Upper lobe of left lung (tissue), 6 donors: ENCODE measurements at regions not wholly inside any gene's neighbourhood (a gene's known extent, or its start where the extent isn't known, plus 50 kb on each side); places are given as distances from the start of the nearest gene placed in this dataset.

Source experiments
- ATAC-seq, 2 donors: fragments of 200-7000 bp; cut with Tn5 transposase; one replicate each; pipeline ENCODE4 v1.9.1; 2022; ENCODE audit warnings: mild to moderate bottlenecking in 2 of 2, moderate library complexity in 2 of 2; ENCODE audit not compliant: low FRiP score in 2 of 2
- DNase-seq, 2 donors: peaks; one replicate each; pipeline ENCODE4 v3.0.0-alpha.2; 2019 to 2020
- H3K27ac ChIP-seq, 4 donors: fragments of 200-600 bp; sonication (generic); one replicate each; pipeline ENCODE4 v1.5.1; 2016 to 2019
- H3K27me3 ChIP-seq, 4 donors: fragments of 200-600 bp; sonication (generic); one replicate each; pipeline ENCODE4 v1.5.1; 2017 to 2019
- H3K36me3 ChIP-seq, 4 donors: fragments of 200-600 bp; sonication (generic); one replicate each; pipeline ENCODE4 v1.5.1; 2016 to 2019
- H3K4me1 ChIP-seq, 4 donors: fragments of 200-600 bp; sonication (generic); one replicate each; pipeline ENCODE4 v1.5.1; 2018 to 2019
- H3K4me3 ChIP-seq, 4 donors: fragments of 200-600 bp; sonication (generic); one replicate each; pipeline ENCODE4 v1.5.1; 2017 to 2019; ENCODE audit warnings: mild to moderate bottlenecking in 2 of 4, moderate library complexity in 1 of 4
- H3K9me3 ChIP-seq, 4 donors: fragments of 200-600 bp; sonication (generic); one replicate each; pipeline ENCODE4 v1.5.1; 2018 to 2019
- CTCF ChIP-seq, 6 experiments: fragments of 450-650 bp in 4 of 6; fragments of 200-600 bp in 2 of 6; sonication (generic) in 2 of 6; IDR thresholded peaks; one replicate each; pipeline ENCODE4 v1.5.1; 2016 to 2019; ENCODE audit warnings: antibody characterized with exemption in 6 of 6
- EP300 ChIP-seq, 4 donors: sonication (generic); formaldehyde crosslinking; IDR thresholded peaks; one replicate each; pipeline ENCODE4 v1.5.1; 2017; ENCODE audit warnings: antibody characterized with exemption in 4 of 4, control low read depth in 2 of 4
- POLR2A ChIP-seq, 4 donors: fragments of 450-650 bp; IDR thresholded peaks; one replicate each; pipeline ENCODE4 v1.5.1; 2016 to 2017; ENCODE audit warnings: antibody characterized with exemption in 4 of 4, mild to moderate bottlenecking in 2 of 4
- POLR2AphosphoS5 ChIP-seq, 2 donors: sonication (generic); formaldehyde crosslinking; IDR thresholded peaks; one replicate each; pipeline ENCODE4 v1.5.1; 2017; ENCODE audit warnings: antibody characterized with exemption in 2 of 2
- WGBS, 2 donors: methylation state at CpG; one replicate each; pipeline ENCODE4 v1.1.5; 2017 to 2018; 5-methylcytosine and 5-hydroxymethylcytosine counted together
- donor health status: DM: no; HTN: no; CAD: no; lungs with moderate emphysema.
- donor health status: DM: no; HTN: yes; CAD: no; lungs with severe emphysema.

- 87 to 92% methylated on average over 10 of the region's 10 CpGs for WGBS, 2 donors
- Histone ChIP-seq H3K4me3 (no peak overlapping the region), H3K27ac (no peak overlapping the region), H3K9me3 (no peaks in the 10 kb centered on the region), H3K27me3 (no peaks in the 10 kb centered on the region), H3K4me1 (peaks cover 13 to 23% (median 18%) of the 10 kb centered on the region in 4 donors), H3K36me3 (no peaks in the 10 kb centered on the region)
- no peak for TF ChIP-seq POLR2AphosphoS5 (IDR thresholded peaks at IDR 0.05)
- no peak for TF ChIP-seq CTCF (IDR thresholded peaks at IDR 0.05)
- TF ChIP-seq POLR2A (IDR thresholded peaks at IDR 0.05) = no peak
- TF ChIP-seq EP300 (IDR thresholded peaks at IDR 0.05) = no peak
- no peak for ATAC-seq
- no peak for DNase-seq
Observed at GRCh38 chr14:101411779-101412178, 149.5 kb upstream of the DIO3 start.

GRCh38 chr14:101412739-101413138 is 148.6 kb upstream of the DIO3 start:
- Histone ChIP-seq H3K4me3 (no peak overlapping the region), H3K27me3 (no peaks in the 10 kb centered on the region), H3K36me3 (no peaks in the 10 kb centered on the region), H3K9me3 (no peaks in the 10 kb centered on the region), H3K27ac (no peak overlapping the region), H3K4me1 (peaks cover 9 to 16% (median 13%) of the 10 kb centered on the region in 4 donors)
- DNase-seq (no peak), ATAC-seq (no peak)
- WGBS, 2 donors = 47 to 61% methylated on average over 5 of the region's 5 CpGs
- TF ChIP-seq CTCF (IDR thresholded peaks at IDR 0.05) = no peak
- no peak for TF ChIP-seq POLR2AphosphoS5 (IDR thresholded peaks at IDR 0.05)
- no peak for TF ChIP-seq EP300 (IDR thresholded peaks at IDR 0.05)
- no peak for TF ChIP-seq POLR2A (IDR thresholded peaks at IDR 0.05)

GRCh38 chr14:101417434-101417833 is 143.9 kb upstream of the DIO3 start:
- H3K27me3 ChIP-seq = no peaks in the 10 kb centered on the region
- TF ChIP-seq EP300 (IDR thresholded peaks at IDR 0.05) = no peak
- TF ChIP-seq POLR2A (IDR thresholded peaks at IDR 0.05) = no peak
- no peak for TF ChIP-seq POLR2AphosphoS5 (IDR thresholded peaks at IDR 0.05)
- TF ChIP-seq CTCF (IDR thresholded peaks at IDR 0.05) = no peak
- ATAC-seq (no peak), DNase-seq (no peak)
- no peak overlapping the region for H3K27ac ChIP-seq
- H3K4me1 ChIP-seq = no peaks in the 10 kb centered on the region
- no peaks in the 10 kb centered on the region for H3K36me3 ChIP-seq
- no peak overlapping the region for H3K4me3 ChIP-seq
- no peaks in the 10 kb centered on the region for H3K9me3 ChIP-seq
- WGBS, 2 donors = 39 to 46% methylated on average over 1 of the region's 1 CpG

- H3K4me1 ChIP-seq = no peaks in the 10 kb centered on the region
- no peaks in the 10 kb centered on the region for H3K36me3 ChIP-seq
- H3K27me3 ChIP-seq = no peaks in the 10 kb centered on the region
- no peak for TF ChIP-seq CTCF (IDR thresholded peaks at IDR 0.05)
- no peak for TF ChIP-seq POLR2A (IDR thresholded peaks at IDR 0.05)
- TF ChIP-seq EP300 (IDR thresholded peaks at IDR 0.05) = no peak
- no peak for TF ChIP-seq POLR2AphosphoS5 (IDR thresholded peaks at IDR 0.05)
- H3K9me3 ChIP-seq = no peaks in the 10 kb centered on the region
- H3K27ac ChIP-seq = no peak overlapping the region
- ATAC-seq = no peak
- no peak for DNase-seq
- WGBS, 2 donors = 38 to 68% methylated on average over 1 of the region's 1 CpG
- H3K4me3 ChIP-seq = no peak overlapping the region
Observed at GRCh38 chr14:101418601-101419000, 142.7 kb upstream of the DIO3 start.

GRCh38 chr14:101426466-101426865 is 134.8 kb upstream of the DIO3 start:
- 83 to 90% methylated on average over 3 of the region's 3 CpGs for WGBS, 2 donors
- Histone ChIP-seq H3K4me3 (no peak overlapping the region), H3K4me1 (no peaks in the 10 kb centered on the region), H3K9me3 (peaks cover 0 to 13% (median 4%) of the 10 kb centered on the region in 4 donors), H3K27me3 (no peaks in the 10 kb centered on the region), H3K27ac (no peak overlapping the region), H3K36me3 (no peaks in the 10 kb centered on the region)
- ATAC-seq (no peak), DNase-seq (no peak)
- TF ChIP-seq EP300 (IDR thresholded peaks at IDR 0.05) = no peak
- no peak for TF ChIP-seq POLR2A (IDR thresholded peaks at IDR 0.05)
- TF ChIP-seq CTCF (IDR thresholded peaks at IDR 0.05) = no peak
- TF ChIP-seq POLR2AphosphoS5 (IDR thresholded peaks at IDR 0.05) = no peak
